ENCODE measurements at regions not wholly inside any gene's neighbourhood (a gene's known extent, or its start where the extent isn't known, plus 50 kb on each side); places are given as distances from the start of the nearest gene placed in this dataset.

- Histone ChIP-seq H2AK5ac (ENCODE audit: low read length, severe bottlenecking) (no peak overlapping the region), H2BK5ac (ENCODE audit: low read depth, low read length, poor library complexity, severe bottlenecking) (no peak overlapping the region), H3K9me3 (ENCODE audit: control insufficient read depth, low read length) (no peaks in the 10 kb centered on the region), H2BK15ac (ENCODE audit: low read depth, poor library complexity, severe bottlenecking) (no peak overlapping the region), H3K27me3 (ENCODE audit: control insufficient read depth in 1 of 2, insufficient read depth in 1 of 2, low read length in 2 of 2) (no peaks in the 10 kb centered on the region), H2AFZ (ENCODE audit: low read depth, low read length) (no peak overlapping the region), H2BK12ac (ENCODE audit: low read length in 2 of 2) (no peak overlapping the region), H3K27ac (ENCODE audit: low read length, poor library complexity, severe bottlenecking) (no peak overlapping the region), H3K14ac (ENCODE audit: low read length in 2 of 2) (no peak overlapping the region), H3K9ac (ENCODE audit: low read length) (no peak overlapping the region), H3K23ac (ENCODE audit: low read length in 2 of 2) (no peak overlapping the region), H3K4me1 (ENCODE audit: control insufficient read depth, insufficient read depth, low read depth, low read length) (peaks cover 2% of the 10 kb centered on the region), H3K4me3 (ENCODE audit: insufficient read depth in 1 of 2, low read depth in 1 of 2, low read length in 2 of 2) (no peak overlapping the region), H3K36me3 (ENCODE audit: control insufficient read depth in 1 of 2, insufficient read depth in 2 of 2, low read depth in 1 of 2, low read length in 2 of 2) (no peaks in the 10 kb centered on the region), H2BK120ac (ENCODE audit: low read depth, low read length) (no peak overlapping the region), H4K91ac (ENCODE audit: low read length) (no peak overlapping the region), H3K4me2 (ENCODE audit: low read length, poor library complexity, severe bottlenecking) (no peak overlapping the region), H3K18ac (ENCODE audit: low read depth in 1 of 2, low read length in 2 of 2) (no peak overlapping the region), H3K4ac (ENCODE audit: low read depth in 1 of 2, low read length in 2 of 2) (no peak overlapping the region), H4K8ac (ENCODE audit: low read length) (no peak overlapping the region), H3K79me1 (replicated peaks; ENCODE audit: low read length, poor library complexity, severe bottlenecking) (no peaks in the 10 kb centered on the region)
- WGBS, result no CpG with 5 or more reads among the region's 2 CpGs
- DNase-seq, result no peak
Measured at GRCh38 chr1:81471255-81471654, 329.5 kb upstream of the ADGRL2 start.

DNA sequence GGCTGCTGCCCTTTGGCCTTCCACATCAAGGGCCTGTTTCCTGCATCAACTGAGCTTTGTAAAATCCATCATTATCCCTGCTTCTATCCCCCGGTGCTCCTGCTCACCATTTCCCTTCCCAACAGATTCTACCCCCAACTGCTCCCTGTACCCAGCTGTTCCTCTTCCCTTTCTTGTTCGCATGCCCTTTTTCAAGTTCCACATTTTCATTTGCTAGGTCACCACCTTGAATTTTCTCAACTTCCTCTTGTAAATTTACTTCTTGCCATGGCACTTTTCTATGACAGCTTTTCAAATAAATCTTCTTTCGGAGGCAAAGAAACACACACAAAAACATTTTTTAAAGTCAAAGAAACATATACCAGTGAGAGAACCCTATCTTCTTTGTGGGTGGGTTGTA, 330.5 kb upstream of the ADGRL2 start:
- Histone ChIP-seq H2BK15ac (ENCODE audit: low read depth, poor library complexity, severe bottlenecking) (no peak overlapping the region), H3K27ac (ENCODE audit: low read length, poor library complexity, severe bottlenecking) (no peak overlapping the region), H2BK5ac (ENCODE audit: low read depth, low read length, poor library complexity, severe bottlenecking) (no peak overlapping the region), H3K4me2 (ENCODE audit: low read length, poor library complexity, severe bottlenecking) (no peak overlapping the region), H3K79me1 (replicated peaks; ENCODE audit: low read length, poor library complexity, severe bottlenecking) (no peaks in the 10 kb centered on the region), H4K91ac (ENCODE audit: low read length) (no peak overlapping the region), H4K8ac (ENCODE audit: low read length) (no peak overlapping the region), H3K23ac (ENCODE audit: low read length in 2 of 2) (no peak overlapping the region), H3K18ac (ENCODE audit: low read depth in 1 of 2, low read length in 2 of 2) (no peak overlapping the region), H3K9ac (ENCODE audit: low read length) (no peak overlapping the region), H3K36me3 (ENCODE audit: control insufficient read depth in 1 of 2, insufficient read depth in 2 of 2, low read depth in 1 of 2, low read length in 2 of 2) (no peaks in the 10 kb centered on the region), H3K9me3 (ENCODE audit: control insufficient read depth, low read length) (no peaks in the 10 kb centered on the region), H2AK5ac (ENCODE audit: low read length, severe bottlenecking) (no peak overlapping the region), H2BK12ac (ENCODE audit: low read length in 2 of 2) (no peak overlapping the region), H3K4ac (ENCODE audit: low read depth in 1 of 2, low read length in 2 of 2) (no peak overlapping the region), H3K27me3 (ENCODE audit: control insufficient read depth in 1 of 2, insufficient read depth in 1 of 2, low read length in 2 of 2) (no peaks in the 10 kb centered on the region), H2AFZ (ENCODE audit: low read depth, low read length) (no peak overlapping the region), H3K4me3 (ENCODE audit: insufficient read depth in 1 of 2, low read depth in 1 of 2, low read length in 2 of 2) (no peak overlapping the region), H3K14ac (ENCODE audit: low read length in 2 of 2) (no peak overlapping the region), H3K4me1 (ENCODE audit: control insufficient read depth, insufficient read depth, low read depth, low read length) (peaks cover 2% of the 10 kb centered on the region), H2BK120ac (ENCODE audit: low read depth, low read length) (no peak overlapping the region)
- no peak for DNase-seq
- WGBS, result 31% methylated on average over 2 of the region's 3 CpGs

DNA sequence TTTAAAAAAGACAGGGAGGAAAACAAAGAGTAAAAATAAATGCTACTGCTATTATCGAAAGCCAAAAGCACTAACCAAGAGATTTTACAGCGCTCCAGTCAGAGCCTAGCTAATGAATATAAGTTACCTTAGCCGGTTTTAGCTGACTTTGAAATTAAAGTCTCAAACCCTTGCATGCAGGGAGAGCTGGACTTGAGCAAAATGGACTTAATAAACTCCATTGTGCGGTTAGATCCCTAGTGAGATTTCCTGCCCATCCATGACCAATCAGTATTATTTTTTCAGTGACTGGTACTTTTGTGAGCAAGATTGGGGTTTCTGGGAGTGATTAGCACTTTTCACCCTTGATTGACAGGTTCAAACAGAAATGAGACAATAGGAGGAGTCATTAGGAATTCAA, 333.4 kb upstream of the ADGRL2 start:
- Histone ChIP-seq H2AFZ (ENCODE audit: low read depth, low read length) (no peak overlapping the region), H3K4me2 (ENCODE audit: low read length, poor library complexity, severe bottlenecking) (no peak overlapping the region), H2BK12ac (ENCODE audit: low read length in 2 of 2) (no peak overlapping the region), H3K4me1 (ENCODE audit: control insufficient read depth, insufficient read depth, low read depth, low read length) (peaks cover 2% of the 10 kb centered on the region), H2AK5ac (ENCODE audit: low read length, severe bottlenecking) (no peak overlapping the region), H2BK120ac (ENCODE audit: low read depth, low read length) (no peak overlapping the region), H3K14ac (ENCODE audit: low read length in 2 of 2) (no peak overlapping the region), H3K23ac (ENCODE audit: low read length in 2 of 2) (no peak overlapping the region), H2BK5ac (ENCODE audit: low read depth, low read length, poor library complexity, severe bottlenecking) (no peak overlapping the region), H3K27ac (ENCODE audit: low read length, poor library complexity, severe bottlenecking) (no peak overlapping the region), H4K8ac (ENCODE audit: low read length) (no peak overlapping the region), H3K4ac (ENCODE audit: low read depth in 1 of 2, low read length in 2 of 2) (no peak overlapping the region), H3K9ac (ENCODE audit: low read length) (no peak overlapping the region), H3K79me1 (replicated peaks; ENCODE audit: low read length, poor library complexity, severe bottlenecking) (no peaks in the 10 kb centered on the region), H2BK15ac (ENCODE audit: low read depth, poor library complexity, severe bottlenecking) (no peak overlapping the region), H4K91ac (ENCODE audit: low read length) (no peak overlapping the region), H3K18ac (ENCODE audit: low read depth in 1 of 2, low read length in 2 of 2) (peak overlapping the region in 1 of 2 experiments; percentile 40), H3K36me3 (ENCODE audit: control insufficient read depth in 1 of 2, insufficient read depth in 2 of 2, low read depth in 1 of 2, low read length in 2 of 2) (no peaks in the 10 kb centered on the region), H3K4me3 (ENCODE audit: insufficient read depth in 1 of 2, low read depth in 1 of 2, low read length in 2 of 2) (no peak overlapping the region), H3K9me3 (ENCODE audit: control insufficient read depth, low read length) (no peaks in the 10 kb centered on the region), H3K27me3 (ENCODE audit: control insufficient read depth in 1 of 2, insufficient read depth in 1 of 2, low read length in 2 of 2) (no peaks in the 10 kb centered on the region)
- 88% methylated on average over 4 of the region's 4 CpGs for WGBS
- DNase-seq, result no peak

DNA sequence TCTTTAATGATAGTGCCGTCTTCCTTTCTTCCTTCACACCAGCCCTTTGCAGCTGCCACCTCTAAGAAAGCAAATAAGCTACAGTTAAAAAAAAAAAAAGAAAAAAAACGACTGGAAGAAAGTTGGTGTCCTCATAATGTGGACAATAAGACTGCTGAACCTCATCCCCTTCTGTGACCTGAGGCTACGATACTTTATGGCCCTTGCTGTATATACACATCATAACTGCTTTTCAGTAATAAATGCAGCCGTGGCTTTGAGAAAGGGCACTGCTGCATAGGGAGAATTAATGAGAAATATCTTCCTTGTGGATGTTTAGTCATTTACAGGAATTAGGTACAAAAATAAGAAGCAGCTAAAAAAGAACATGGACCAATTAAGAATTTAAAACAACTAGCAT, 333.8 kb upstream of the ADGRL2 start:
- Histone ChIP-seq H3K4me2 (ENCODE audit: low read length, poor library complexity, severe bottlenecking) (no peak overlapping the region), H2BK15ac (ENCODE audit: low read depth, poor library complexity, severe bottlenecking) (no peak overlapping the region), H3K36me3 (ENCODE audit: control insufficient read depth in 1 of 2, insufficient read depth in 2 of 2, low read depth in 1 of 2, low read length in 2 of 2) (no peaks in the 10 kb centered on the region), H3K27me3 (ENCODE audit: control insufficient read depth in 1 of 2, insufficient read depth in 1 of 2, low read length in 2 of 2) (no peaks in the 10 kb centered on the region), H2BK12ac (ENCODE audit: low read length in 2 of 2) (no peak overlapping the region), H3K9ac (ENCODE audit: low read length) (no peak overlapping the region), H2BK120ac (ENCODE audit: low read depth, low read length) (no peak overlapping the region), H3K4ac (ENCODE audit: low read depth in 1 of 2, low read length in 2 of 2) (no peak overlapping the region), H2AFZ (ENCODE audit: low read depth, low read length) (no peak overlapping the region), H3K9me3 (ENCODE audit: control insufficient read depth, low read length) (no peaks in the 10 kb centered on the region), H3K4me1 (ENCODE audit: control insufficient read depth, insufficient read depth, low read depth, low read length) (no peaks in the 10 kb centered on the region), H3K18ac (ENCODE audit: low read depth in 1 of 2, low read length in 2 of 2) (no peak overlapping the region), H3K14ac (ENCODE audit: low read length in 2 of 2) (no peak overlapping the region), H3K79me1 (replicated peaks; ENCODE audit: low read length, poor library complexity, severe bottlenecking) (no peaks in the 10 kb centered on the region), H4K8ac (ENCODE audit: low read length) (no peak overlapping the region), H3K4me3 (ENCODE audit: insufficient read depth in 1 of 2, low read depth in 1 of 2, low read length in 2 of 2) (no peak overlapping the region), H2BK5ac (ENCODE audit: low read depth, low read length, poor library complexity, severe bottlenecking) (no peak overlapping the region), H4K91ac (ENCODE audit: low read length) (no peak overlapping the region), H3K27ac (ENCODE audit: low read length, poor library complexity, severe bottlenecking) (no peak overlapping the region), H2AK5ac (ENCODE audit: low read length, severe bottlenecking) (no peak overlapping the region), H3K23ac (ENCODE audit: low read length in 2 of 2) (no peak overlapping the region)
- no peak for DNase-seq
- no CpG with 5 or more reads among the region's 4 CpGs for WGBS

Measured in mesenchymal stem cell (in vitro differentiated cells and primary cell).